ENCODE measurements at regions not wholly inside any gene's neighbourhood (a gene's known extent, or its start where the extent isn't known, plus 50 kb on each side); places are given as distances from the start of the nearest gene placed in this dataset.
A peak's percentile ranks its signal among the peaks of the same experiment; 100 is the strongest.

GRCh38 chr6:40308533-40309306, 278.4 kb downstream of the LRFN2 start (continued):
- TF ChIP-seq, protein P1, sequence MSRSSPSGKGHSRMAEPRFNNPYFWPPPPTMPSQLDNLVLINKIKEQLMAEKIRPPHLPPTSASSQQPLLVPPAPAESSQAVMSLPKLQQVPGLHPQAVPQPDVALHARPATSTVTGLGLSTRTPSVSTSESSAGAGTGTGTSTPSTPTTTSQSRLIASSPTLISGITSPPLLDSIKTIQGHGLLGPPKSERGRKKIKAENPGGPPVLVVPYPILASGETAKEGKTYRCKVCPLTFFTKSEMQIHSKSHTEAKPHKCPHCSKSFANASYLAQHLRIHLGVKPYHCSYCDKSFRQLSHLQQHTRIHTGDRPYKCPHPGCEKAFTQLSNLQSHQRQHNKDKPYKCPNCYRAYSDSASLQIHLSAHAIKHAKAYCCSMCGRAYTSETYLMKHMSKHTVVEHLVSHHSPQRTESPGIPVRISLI (CRISPR knock-in tag; IDR thresholded peaks at IDR 0.05; ENCODE audit: borderline replicate concordance), result peak; percentile 52; the same call in 1 of the 2 replicates
- no peak for TF ChIP-seq TAF1 (CRISPR knock-in tag; IDR thresholded peaks at IDR 0.05)
- no peak for TF ChIP-seq XBP1 (CRISPR knock-in tag; IDR thresholded peaks at IDR 0.05)
- 0 out of 2 replicates have a peak, but pooled peaks have one; percentile 35 for TF ChIP-seq IRF2 (CRISPR knock-in tag; IDR thresholded peaks at IDR 0.05)
- no peak for TF ChIP-seq REL (CRISPR knock-in tag; conservative IDR thresholded peaks at IDR 0.05)
- peak; percentile 74; the same call in 1 of the 2 replicates for TF ChIP-seq RAD21 (CRISPR knock-in tag; IDR thresholded peaks at IDR 0.05)
- TF ChIP-seq ZNF101 (CRISPR knock-in tag; IDR thresholded peaks at IDR 0.05; ENCODE audit: borderline replicate concordance, low read depth), result no peak
- TF ChIP-seq PITX1 (CRISPR knock-in tag; IDR thresholded peaks at IDR 0.05), result no peak
- no peak for TF ChIP-seq ZNF644 (CRISPR knock-in tag; IDR thresholded peaks at IDR 0.05; ENCODE audit: low read depth)
- TF ChIP-seq BORCS8-MEF2B (CRISPR knock-in tag; IDR thresholded peaks at IDR 0.05), result no peak
- TF ChIP-seq KAT8 (CRISPR knock-in tag; IDR thresholded peaks at IDR 0.05), result no peak
- TF ChIP-seq ZNF513 (CRISPR knock-in tag; conservative IDR thresholded peaks at IDR 0.05), result no peak
- peak; percentile 95 for TF ChIP-seq CTCF (CRISPR knock-in tag; IDR thresholded peaks at IDR 0.05)
- TF ChIP-seq, protein P2, sequence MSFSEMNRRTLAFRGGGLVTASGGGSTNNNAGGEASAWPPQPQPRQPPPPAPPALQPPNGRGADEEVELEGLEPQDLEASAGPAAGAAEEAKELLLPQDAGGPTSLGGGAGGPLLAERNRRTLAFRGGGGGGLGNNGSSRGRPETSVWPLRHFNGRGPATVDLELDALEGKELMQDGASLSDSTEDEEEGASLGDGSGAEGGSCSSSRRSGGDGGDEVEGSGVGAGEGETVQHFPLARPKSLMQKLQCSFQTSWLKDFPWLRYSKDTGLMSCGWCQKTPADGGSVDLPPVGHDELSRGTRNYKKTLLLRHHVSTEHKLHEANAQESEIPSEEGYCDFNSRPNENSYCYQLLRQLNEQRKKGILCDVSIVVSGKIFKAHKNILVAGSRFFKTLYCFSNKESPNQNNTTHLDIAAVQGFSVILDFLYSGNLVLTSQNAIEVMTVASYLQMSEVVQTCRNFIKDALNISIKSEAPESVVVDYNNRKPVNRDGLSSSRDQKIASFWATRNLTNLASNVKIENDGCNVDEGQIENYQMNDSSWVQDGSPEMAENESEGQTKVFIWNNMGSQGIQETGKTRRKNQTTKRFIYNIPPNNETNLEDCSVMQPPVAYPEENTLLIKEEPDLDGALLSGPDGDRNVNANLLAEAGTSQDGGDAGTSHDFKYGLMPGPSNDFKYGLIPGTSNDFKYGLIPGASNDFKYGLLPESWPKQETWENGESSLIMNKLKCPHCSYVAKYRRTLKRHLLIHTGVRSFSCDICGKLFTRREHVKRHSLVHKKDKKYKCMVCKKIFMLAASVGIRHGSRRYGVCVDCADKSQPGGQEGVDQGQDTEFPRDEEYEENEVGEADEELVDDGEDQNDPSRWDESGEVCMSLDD (CRISPR knock-in tag; IDR thresholded peaks at IDR 0.05; ENCODE audit: borderline replicate concordance), result no peak
- no peak for TF ChIP-seq HNRNPH1 (optimal IDR thresholded peaks at IDR 0.05; ENCODE audit: low read depth, low read length)
- TF ChIP-seq STAG1 (CRISPR knock-in tag; IDR thresholded peaks at IDR 0.05), result peak; percentile 82
- peak; percentile 51; the same call in 1 of the 2 replicates for TF ChIP-seq ZNF572 (CRISPR knock-in tag; IDR thresholded peaks at IDR 0.05)
- no peak for TF ChIP-seq ARNT (IDR thresholded peaks at IDR 0.05)
- peak; percentile 78 for TF ChIP-seq CREB1 (IDR thresholded peaks at IDR 0.05)
- TF ChIP-seq CREB1 (CRISPR knock-in tag; IDR thresholded peaks at IDR 0.05), result no peak
- TF ChIP-seq KDM6A (CRISPR knock-in tag; IDR thresholded peaks at IDR 0.05; ENCODE audit: low read depth), result no peak
- TF ChIP-seq, protein P3, sequence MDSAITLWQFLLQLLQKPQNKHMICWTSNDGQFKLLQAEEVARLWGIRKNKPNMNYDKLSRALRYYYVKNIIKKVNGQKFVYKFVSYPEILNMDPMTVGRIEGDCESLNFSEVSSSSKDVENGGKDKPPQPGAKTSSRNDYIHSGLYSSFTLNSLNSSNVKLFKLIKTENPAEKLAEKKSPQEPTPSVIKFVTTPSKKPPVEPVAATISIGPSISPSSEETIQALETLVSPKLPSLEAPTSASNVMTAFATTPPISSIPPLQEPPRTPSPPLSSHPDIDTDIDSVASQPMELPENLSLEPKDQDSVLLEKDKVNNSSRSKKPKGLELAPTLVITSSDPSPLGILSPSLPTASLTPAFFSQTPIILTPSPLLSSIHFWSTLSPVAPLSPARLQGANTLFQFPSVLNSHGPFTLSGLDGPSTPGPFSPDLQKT (CRISPR knock-in tag; IDR thresholded peaks at IDR 0.05; ENCODE audit: borderline replicate concordance), result no peak
- TF ChIP-seq ZNF282 (IDR thresholded peaks at IDR 0.05; ENCODE audit: partially characterized antibody), result no peak
- TF ChIP-seq ZNF326 (CRISPR knock-in tag; IDR thresholded peaks at IDR 0.05; ENCODE audit: borderline replicate concordance), result no peak
